ENCODE measurements at regions not wholly inside any gene's neighbourhood (a gene's known extent, or its start where the extent isn't known, plus 50 kb on each side); places are given as distances from the start of the nearest gene placed in this dataset.

- H3K4me1 ChIP-seq (ENCODE audit: control insufficient read depth, insufficient read depth, low read length): peaks cover 12% of the 10 kb centered on the region
- no peak overlapping the region for H3K27ac ChIP-seq (ENCODE audit: low read depth, low read length)
- H3K27me3 ChIP-seq (ENCODE audit: control insufficient read depth, insufficient read depth, low read length): no peaks in the 10 kb centered on the region
- H3K9me3 ChIP-seq (ENCODE audit: control insufficient read depth, insufficient read depth, low read depth, low read length): no peaks in the 10 kb centered on the region
- no peak overlapping the region for H3K4me3 ChIP-seq (ENCODE audit: low read depth, low read length)
- H3K9ac ChIP-seq (ENCODE audit: low read length): peak overlapping the region; percentile 53
- no peaks in the 10 kb centered on the region for H3K36me3 ChIP-seq (ENCODE audit: control insufficient read depth, insufficient read depth, low read length)
These were observed 289.5 kb upstream of the C11orf87 start for GRCh38 chr11:109132539-109132938.

GRCh38 chr11:109133159-109133558 is 288.8 kb upstream of the C11orf87 start:
- H3K36me3 ChIP-seq (ENCODE audit: control insufficient read depth, insufficient read depth, low read length): no peaks in the 10 kb centered on the region

GRCh38 chr11:109135627-109136026 is 286.4 kb upstream of the C11orf87 start:
- H3K36me3 ChIP-seq (ENCODE audit: control insufficient read depth, insufficient read depth, low read length): no peaks in the 10 kb centered on the region
- H3K27ac ChIP-seq (ENCODE audit: low read depth, low read length): no peak overlapping the region

More at GRCh38 chr11:109133159-109133558, 288.8 kb upstream of the C11orf87 start:
- H3K27me3 ChIP-seq (ENCODE audit: control insufficient read depth, insufficient read depth, low read length): no peaks in the 10 kb centered on the region
- no peaks in the 10 kb centered on the region for H3K9me3 ChIP-seq (ENCODE audit: control insufficient read depth, insufficient read depth, low read depth, low read length)
- H3K9ac ChIP-seq (ENCODE audit: low read length): no peak overlapping the region
- H3K27ac ChIP-seq (ENCODE audit: low read depth, low read length): no peak overlapping the region
- H3K4me1 ChIP-seq (ENCODE audit: control insufficient read depth, insufficient read depth, low read length): peaks cover 12% of the 10 kb centered on the region
- no peak overlapping the region for H3K4me3 ChIP-seq (ENCODE audit: low read depth, low read length)

GRCh38 chr11:109138196-109138595 is 283.8 kb upstream of the C11orf87 start:
- Histone ChIP-seq H3K36me3 (ENCODE audit: control insufficient read depth, insufficient read depth, low read length) (no peaks in the 10 kb centered on the region), H3K4me1 (ENCODE audit: control insufficient read depth, insufficient read depth, low read length) (peaks cover 9% of the 10 kb centered on the region), H3K27me3 (ENCODE audit: control insufficient read depth, insufficient read depth, low read length) (no peaks in the 10 kb centered on the region), H3K9ac (ENCODE audit: low read length) (no peak overlapping the region), H3K4me3 (ENCODE audit: low read depth, low read length) (no peak overlapping the region), H3K27ac (ENCODE audit: low read depth, low read length) (no peak overlapping the region), H3K9me3 (ENCODE audit: control insufficient read depth, insufficient read depth, low read depth, low read length) (no peaks in the 10 kb centered on the region)

More at GRCh38 chr11:109135627-109136026, 286.4 kb upstream of the C11orf87 start:
- H3K9me3 ChIP-seq (ENCODE audit: control insufficient read depth, insufficient read depth, low read depth, low read length): no peaks in the 10 kb centered on the region
- no peaks in the 10 kb centered on the region for H3K27me3 ChIP-seq (ENCODE audit: control insufficient read depth, insufficient read depth, low read length)
- H3K4me3 ChIP-seq (ENCODE audit: low read depth, low read length): no peak overlapping the region
- peaks cover 15% of the 10 kb centered on the region for H3K4me1 ChIP-seq (ENCODE audit: control insufficient read depth, insufficient read depth, low read length)
- H3K9ac ChIP-seq (ENCODE audit: low read length): no peak overlapping the region

GRCh38 chr11:109140426-109140825 is 281.6 kb upstream of the C11orf87 start:
- Histone ChIP-seq H3K27ac (ENCODE audit: low read depth, low read length) (no peak overlapping the region), H3K4me1 (ENCODE audit: control insufficient read depth, insufficient read depth, low read length) (peaks cover 9% of the 10 kb centered on the region), H3K9ac (ENCODE audit: low read length) (no peak overlapping the region), H3K4me3 (ENCODE audit: low read depth, low read length) (no peak overlapping the region), H3K36me3 (ENCODE audit: control insufficient read depth, insufficient read depth, low read length) (no peaks in the 10 kb centered on the region), H3K9me3 (ENCODE audit: control insufficient read depth, insufficient read depth, low read depth, low read length) (no peaks in the 10 kb centered on the region), H3K27me3 (ENCODE audit: control insufficient read depth, insufficient read depth, low read length) (no peaks in the 10 kb centered on the region)

- Histone ChIP-seq H3K9ac (ENCODE audit: low read length) (no peak overlapping the region), H3K4me1 (ENCODE audit: control insufficient read depth, insufficient read depth, low read length) (peaks cover 12% of the 10 kb centered on the region), H3K9me3 (ENCODE audit: control insufficient read depth, insufficient read depth, low read depth, low read length) (no peaks in the 10 kb centered on the region)
These were observed 281.0 kb upstream of the C11orf87 start for GRCh38 chr11:109140857-109141515.

GRCh38 chr11:109145287-109145686 is 276.7 kb upstream of the C11orf87 start:
- Histone ChIP-seq H3K27ac (ENCODE audit: low read depth, low read length) (no peak overlapping the region), H3K27me3 (ENCODE audit: control insufficient read depth, insufficient read depth, low read length) (no peaks in the 10 kb centered on the region), H3K4me3 (ENCODE audit: low read depth, low read length) (no peak overlapping the region), H3K9me3 (ENCODE audit: control insufficient read depth, insufficient read depth, low read depth, low read length) (no peaks in the 10 kb centered on the region), H3K4me1 (ENCODE audit: control insufficient read depth, insufficient read depth, low read length) (peaks cover 13% of the 10 kb centered on the region), H3K36me3 (ENCODE audit: control insufficient read depth, insufficient read depth, low read length) (no peaks in the 10 kb centered on the region), H3K9ac (ENCODE audit: low read length) (no peak overlapping the region)

More at GRCh38 chr11:109140857-109141515, 281.0 kb upstream of the C11orf87 start:
- Histone ChIP-seq H3K27ac (ENCODE audit: low read depth, low read length) (no peak overlapping the region), H3K36me3 (ENCODE audit: control insufficient read depth, insufficient read depth, low read length) (no peaks in the 10 kb centered on the region), H3K27me3 (ENCODE audit: control insufficient read depth, insufficient read depth, low read length) (no peaks in the 10 kb centered on the region), H3K4me3 (ENCODE audit: low read depth, low read length) (no peak overlapping the region)

GRCh38 chr11:109147726-109148125 is 274.3 kb upstream of the C11orf87 start:
- Histone ChIP-seq H3K4me1 (ENCODE audit: control insufficient read depth, insufficient read depth, low read length) (peaks cover 4% of the 10 kb centered on the region), H3K27me3 (ENCODE audit: control insufficient read depth, insufficient read depth, low read length) (no peaks in the 10 kb centered on the region), H3K9me3 (ENCODE audit: control insufficient read depth, insufficient read depth, low read depth, low read length) (no peaks in the 10 kb centered on the region), H3K9ac (ENCODE audit: low read length) (no peak overlapping the region), H3K36me3 (ENCODE audit: control insufficient read depth, insufficient read depth, low read length) (no peaks in the 10 kb centered on the region), H3K27ac (ENCODE audit: low read depth, low read length) (no peak overlapping the region), H3K4me3 (ENCODE audit: low read depth, low read length) (no peak overlapping the region)

- Histone ChIP-seq H3K27ac (ENCODE audit: low read depth, low read length) (no peak overlapping the region), H3K4me3 (ENCODE audit: low read depth, low read length) (no peak overlapping the region), H3K9me3 (ENCODE audit: control insufficient read depth, insufficient read depth, low read depth, low read length) (no peaks in the 10 kb centered on the region), H3K4me1 (ENCODE audit: control insufficient read depth, insufficient read depth, low read length) (peaks cover 4% of the 10 kb centered on the region), H3K27me3 (ENCODE audit: control insufficient read depth, insufficient read depth, low read length) (no peaks in the 10 kb centered on the region), H3K9ac (ENCODE audit: low read length) (no peak overlapping the region), H3K36me3 (ENCODE audit: control insufficient read depth, insufficient read depth, low read length) (no peaks in the 10 kb centered on the region)
These were observed 273.3 kb upstream of the C11orf87 start for GRCh38 chr11:109148669-109149068.

- no peaks in the 10 kb centered on the region for H3K27me3 ChIP-seq (ENCODE audit: control insufficient read depth, insufficient read depth, low read length)
- no peak overlapping the region for H3K4me3 ChIP-seq (ENCODE audit: low read depth, low read length)
- no peak overlapping the region for H3K9ac ChIP-seq (ENCODE audit: low read length)
- H3K4me1 ChIP-seq (ENCODE audit: control insufficient read depth, insufficient read depth, low read length): peaks cover 4% of the 10 kb centered on the region
- no peak overlapping the region for H3K27ac ChIP-seq (ENCODE audit: low read depth, low read length)
- no peaks in the 10 kb centered on the region for H3K9me3 ChIP-seq (ENCODE audit: control insufficient read depth, insufficient read depth, low read depth, low read length)
- no peaks in the 10 kb centered on the region for H3K36me3 ChIP-seq (ENCODE audit: control insufficient read depth, insufficient read depth, low read length)
These were observed 271.4 kb upstream of the C11orf87 start for GRCh38 chr11:109150581-109150980.

GRCh38 chr11:109153836-109154235 is 268.2 kb upstream of the C11orf87 start:
- H3K4me3 ChIP-seq (ENCODE audit: low read depth, low read length): no peak overlapping the region
- no peaks in the 10 kb centered on the region for H3K27me3 ChIP-seq (ENCODE audit: control insufficient read depth, insufficient read depth, low read length)
- H3K9ac ChIP-seq (ENCODE audit: low read length): no peak overlapping the region
- H3K9me3 ChIP-seq (ENCODE audit: control insufficient read depth, insufficient read depth, low read depth, low read length): no peaks in the 10 kb centered on the region
- no peaks in the 10 kb centered on the region for H3K36me3 ChIP-seq (ENCODE audit: control insufficient read depth, insufficient read depth, low read length)
- no peak overlapping the region for H3K27ac ChIP-seq (ENCODE audit: low read depth, low read length)
- H3K4me1 ChIP-seq (ENCODE audit: control insufficient read depth, insufficient read depth, low read length): no peaks in the 10 kb centered on the region
